GM13977 (cell line): ENCODE measurements at regions not wholly inside any gene's neighbourhood (a gene's known extent, or its start where the extent isn't known, plus 50 kb on each side); places are given as distances from the start of the nearest gene placed in this dataset.

Experiments
- DNase-seq: peaks from one replicate; pipeline ENCODE4 v3.0.0; 2012; ENCODE audit warnings: low spot score
- in situ Hi-C: fragments of 300-500 bp; cut with MboI; formaldehyde crosslinking; loops from one replicate; pipeline ENCODE4 v1.12.0; 2022; ENCODE audit warnings: low sequenced_read_pairs, low pct_unique_long_range_greater_than_20kb, mixed read lengths, inconsistent platforms; ENCODE audit not compliant: unreplicated experiment
- TF ChIP-seq, protein P1 (sequence below): IDR thresholded peaks from 2 replicates; pipeline ENCODE4 v1.5.1; 2012; ENCODE audit warnings: mild to moderate bottlenecking, control low read depth; ENCODE audit not compliant: insufficient read depth; ENCODE audit errors: extremely low read depth, missing control alignments

DNA sequence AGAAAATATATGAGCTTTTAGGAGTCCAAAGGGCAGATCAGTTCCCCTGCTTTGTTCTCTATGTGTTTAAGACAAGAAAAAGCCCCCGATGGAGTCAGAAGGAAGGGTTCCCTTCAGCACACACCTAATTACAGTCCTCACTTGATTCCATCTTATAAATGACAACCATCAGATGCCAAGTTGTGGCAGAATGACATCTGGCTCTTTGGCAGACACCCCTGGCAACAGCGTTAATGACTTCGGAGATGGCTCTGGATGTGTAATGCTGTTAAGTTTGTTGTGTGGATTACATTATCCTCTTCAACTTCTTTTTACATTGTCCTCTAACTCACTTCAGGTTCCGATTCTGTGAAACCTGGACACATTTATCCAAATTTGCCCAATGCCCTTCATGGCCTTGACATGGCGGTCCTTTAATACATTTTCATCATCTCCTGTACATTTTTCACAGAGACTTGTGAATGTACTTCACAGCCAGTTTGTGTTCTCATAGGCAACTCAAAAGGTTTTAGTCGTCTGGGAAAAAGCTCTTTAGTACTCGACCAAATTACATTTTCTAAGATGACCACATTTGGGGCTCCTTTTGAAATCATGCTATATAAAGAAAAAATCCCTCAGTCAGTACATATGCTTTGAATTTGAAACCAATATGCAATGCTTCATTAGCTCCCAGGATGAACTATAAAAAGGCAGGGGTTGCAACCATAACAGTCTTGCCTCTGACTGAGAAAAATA, 667.8 kb downstream of the NOVA1 start:
- in situ Hi-C loops = no loop called here
- no peak for DNase-seq
- TF ChIP-seq, protein P1, sequence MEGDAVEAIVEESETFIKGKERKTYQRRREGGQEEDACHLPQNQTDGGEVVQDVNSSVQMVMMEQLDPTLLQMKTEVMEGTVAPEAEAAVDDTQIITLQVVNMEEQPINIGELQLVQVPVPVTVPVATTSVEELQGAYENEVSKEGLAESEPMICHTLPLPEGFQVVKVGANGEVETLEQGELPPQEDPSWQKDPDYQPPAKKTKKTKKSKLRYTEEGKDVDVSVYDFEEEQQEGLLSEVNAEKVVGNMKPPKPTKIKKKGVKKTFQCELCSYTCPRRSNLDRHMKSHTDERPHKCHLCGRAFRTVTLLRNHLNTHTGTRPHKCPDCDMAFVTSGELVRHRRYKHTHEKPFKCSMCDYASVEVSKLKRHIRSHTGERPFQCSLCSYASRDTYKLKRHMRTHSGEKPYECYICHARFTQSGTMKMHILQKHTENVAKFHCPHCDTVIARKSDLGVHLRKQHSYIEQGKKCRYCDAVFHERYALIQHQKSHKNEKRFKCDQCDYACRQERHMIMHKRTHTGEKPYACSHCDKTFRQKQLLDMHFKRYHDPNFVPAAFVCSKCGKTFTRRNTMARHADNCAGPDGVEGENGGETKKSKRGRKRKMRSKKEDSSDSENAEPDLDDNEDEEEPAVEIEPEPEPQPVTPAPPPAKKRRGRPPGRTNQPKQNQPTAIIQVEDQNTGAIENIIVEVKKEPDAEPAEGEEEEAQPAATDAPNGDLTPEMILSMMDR = no peak

DNA sequence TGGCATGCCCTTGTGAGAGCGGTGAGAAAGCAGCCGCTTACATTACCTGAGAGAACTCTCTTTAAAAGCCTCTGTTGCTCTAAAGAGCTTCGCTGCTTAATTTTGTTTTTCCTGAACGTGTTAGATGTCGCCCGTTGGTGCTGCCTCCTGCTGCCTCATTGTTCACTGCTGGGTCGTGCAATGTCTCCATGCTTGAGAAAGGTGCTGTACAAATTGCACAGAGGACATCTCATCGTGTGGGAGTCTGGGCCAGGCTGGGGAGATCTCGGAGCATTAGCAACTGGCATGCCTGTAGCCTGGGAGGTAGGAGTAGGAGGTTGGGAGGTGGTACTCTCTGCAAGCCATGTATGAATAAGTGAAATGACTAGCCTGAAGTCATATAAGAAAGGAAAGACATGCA, 686.0 kb downstream of the NOVA1 start:
- in situ Hi-C loops = no loop called here
- DNase-seq = no peak
- TF ChIP-seq, protein P1 = no peak

DNA sequence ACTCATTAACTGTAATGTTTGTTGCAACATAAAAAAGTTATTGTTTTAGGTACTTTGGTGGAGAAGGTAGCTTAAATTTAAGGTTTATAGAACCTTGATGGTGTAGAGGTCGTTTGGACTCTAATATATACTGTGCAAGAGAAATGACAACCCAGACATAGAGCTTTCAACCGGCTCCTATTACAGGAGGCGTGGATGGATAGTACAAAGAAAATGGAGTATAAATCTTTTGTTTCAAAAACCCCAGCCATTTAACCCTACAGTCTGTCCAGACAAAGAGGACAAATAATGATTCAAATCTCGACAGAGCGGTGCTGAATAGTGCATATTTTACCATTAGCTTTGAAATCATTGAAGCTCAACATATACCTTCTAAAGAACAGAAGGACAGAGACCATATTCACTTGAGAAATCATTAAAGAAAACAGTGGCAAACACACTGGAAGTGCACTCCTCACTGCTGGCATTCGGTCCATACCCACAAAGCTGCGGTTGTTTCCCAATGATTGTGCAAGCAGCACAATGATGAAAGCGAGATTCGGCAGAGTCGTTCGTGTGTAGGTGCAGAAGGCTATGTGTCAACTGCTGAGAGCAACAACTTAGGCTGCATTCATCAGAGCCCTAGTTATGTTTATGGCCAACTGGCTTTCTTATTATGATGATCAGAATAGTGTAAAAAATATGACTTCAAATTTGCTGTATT, 688.6 kb downstream of the NOVA1 start:
- no peak for DNase-seq
- in situ Hi-C loops = no loop called here
- TF ChIP-seq, protein P1 = no peak

DNA sequence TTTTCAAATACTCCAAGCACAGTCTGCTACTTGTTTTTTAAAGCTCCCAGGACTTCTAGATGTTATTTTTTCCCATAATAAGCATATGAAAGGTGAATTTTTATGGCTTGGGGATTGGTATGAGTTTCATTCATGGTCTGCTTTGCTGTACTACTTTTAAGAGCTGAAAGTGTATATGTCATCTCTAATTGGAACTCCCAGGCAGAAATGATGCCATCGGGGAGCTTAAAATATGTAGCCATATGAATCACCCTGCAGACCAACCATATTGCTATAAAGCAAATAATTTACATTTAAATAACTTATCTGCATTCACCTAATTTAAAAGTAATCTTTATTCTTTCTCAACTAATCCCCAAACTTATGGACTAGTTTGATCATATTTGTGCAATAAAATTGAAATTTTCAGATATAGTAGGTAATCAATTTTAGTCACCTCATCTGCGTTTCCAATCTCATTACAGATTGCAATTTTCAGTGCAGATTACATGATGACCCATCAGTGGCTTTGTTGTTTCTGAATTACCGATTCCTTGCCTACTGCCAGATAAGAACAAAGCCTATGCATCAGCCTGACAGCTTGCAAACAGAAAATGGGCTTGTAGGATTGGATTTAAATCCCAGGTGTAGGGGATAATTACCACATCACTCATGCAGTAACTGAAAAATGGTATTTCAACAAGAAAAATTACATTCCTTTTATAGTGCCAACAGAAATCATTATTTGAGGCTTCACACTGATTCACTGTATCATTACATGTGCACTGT, 689.4 kb downstream of the NOVA1 start:
- TF ChIP-seq, protein P1 = no peak
- in situ Hi-C loops = no loop called here
- DNase-seq = no peak

DNA sequence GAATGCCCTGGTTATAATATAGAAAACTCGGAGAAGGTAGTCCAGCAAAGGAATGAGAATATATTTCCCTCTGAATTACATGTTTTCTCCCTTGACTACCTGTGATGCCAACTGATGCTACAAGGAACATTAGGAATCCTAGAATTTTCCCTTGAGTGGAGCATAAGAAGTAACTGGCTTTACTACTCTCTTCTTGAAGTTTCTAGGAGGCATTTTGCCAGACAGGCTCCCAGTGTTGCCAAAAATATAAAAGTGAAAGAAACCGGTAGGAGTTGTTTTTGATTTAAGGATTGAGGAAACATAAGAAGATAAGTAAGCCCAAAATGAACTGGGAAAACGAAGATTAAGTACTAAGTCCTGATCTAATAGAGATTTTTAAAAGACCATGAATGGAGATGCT, 693.4 kb downstream of the NOVA1 start:
- no peak for DNase-seq
- TF ChIP-seq, protein P1 = no peak
- in situ Hi-C loops = no loop called here

DNA sequence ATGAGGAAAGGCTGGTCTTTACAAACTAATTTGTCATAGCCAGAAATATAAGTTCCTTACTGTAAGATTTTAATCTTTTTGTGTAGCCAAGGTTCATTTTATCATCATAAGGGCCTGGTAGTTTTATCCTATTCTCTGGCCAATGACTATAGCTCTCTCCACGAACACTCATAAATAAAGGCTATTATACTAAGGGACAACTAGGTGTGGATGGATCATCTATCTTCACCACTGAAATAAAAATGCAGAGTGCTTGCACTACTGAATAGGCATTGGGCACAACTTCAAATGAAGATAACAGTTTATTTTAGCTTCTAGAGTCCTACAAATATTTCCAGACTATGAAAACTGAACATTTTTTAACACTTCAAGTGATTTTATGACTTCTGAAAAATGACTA, 698.6 kb downstream of the NOVA1 start:
- in situ Hi-C loops = no loop called here
- DNase-seq = no peak
- TF ChIP-seq, protein P1 = no peak
